HepG2 (cell line): ENCODE measurements at regions not wholly inside any gene's neighbourhood (a gene's known extent, or its start where the extent isn't known, plus 50 kb on each side); places are given as distances from the start of the nearest gene placed in this dataset.

Source experiments
- HMGXB3 ChIP-seq: sonication (generic); formaldehyde crosslinking; IDR thresholded peaks from 2 replicates; pipeline ENCODE4 v1.4.0; 2020; ENCODE audit warnings: missing genetic modification reagents, borderline replicate concordance
- NR2C2 ChIP-seq: sonication (generic); formaldehyde crosslinking; IDR thresholded peaks from 2 replicates; pipeline ENCODE4 v1.4.0; 2020; ENCODE audit warnings: missing genetic modification reagents, mild to moderate bottlenecking, moderate library complexity, borderline replicate concordance
- RFX5 ChIP-seq: IDR thresholded peaks from 2 replicates; pipeline ENCODE4 v1.6.1; 2011; ENCODE audit warnings: low read depth, low read length, improper control_type of control experiment
- SMARCE1 ChIP-seq: fragments of 450-650 bp; IDR thresholded peaks from 2 replicates; pipeline ENCODE4 v1.6.1; 2017; ENCODE audit warnings: borderline replicate concordance
- SNAPC2 ChIP-seq: sonication (generic); formaldehyde crosslinking; IDR thresholded peaks from 2 replicates; pipeline ENCODE4 v1.8.1; 2022; ENCODE audit warnings: mild to moderate bottlenecking, missing genetic modification reagents
- ZBTB26 ChIP-seq: IDR thresholded peaks from 2 replicates; pipeline ENCODE4 v1.6.1; 2016; ENCODE audit warnings: missing compliant biosample characterization, missing genetic modification reagents, borderline replicate concordance
- ZBTB40 ChIP-seq, 2 experiments: fragments of 450-650 bp in 1 of 2; sonication (generic) in 1 of 2; formaldehyde crosslinking in 1 of 2; IDR thresholded peaks; 2 replicates each; pipeline versions ENCODE4 v1.6.1 to v1.8.0; 2016 to 2022; ENCODE audit warnings: antibody characterized with exemption in 1 of 2, mild to moderate bottlenecking in 1 of 2, missing genetic modification reagents in 1 of 2
- ZMYM4 ChIP-seq: sonication (generic); formaldehyde crosslinking; IDR thresholded peaks from 2 replicates; pipeline ENCODE4 v1.8.1; 2023; ENCODE audit warnings: mild to moderate bottlenecking, missing genetic modification reagents
- ZNF746 ChIP-seq: sonication (generic); formaldehyde crosslinking; IDR thresholded peaks from 2 replicates; pipeline ENCODE4 v1.8.0; 2022; ENCODE audit warnings: mild to moderate bottlenecking, missing genetic modification reagents
- ZNF788 ChIP-seq: sonication (generic); formaldehyde crosslinking; IDR thresholded peaks from 2 replicates; pipeline ENCODE4 v1.5.0; 2020; ENCODE audit warnings: mild to moderate bottlenecking, missing genetic modification reagents, borderline replicate concordance

- TF ChIP-seq ZBTB40 (IDR thresholded peaks at IDR 0.05): no peak
- TF ChIP-seq ZBTB40 (CRISPR knock-in tag; IDR thresholded peaks at IDR 0.05): no peak
- no peak for TF ChIP-seq ZMYM4 (CRISPR knock-in tag)
- TF ChIP-seq SNAPC2 (CRISPR knock-in tag): no peak
- no peak for TF ChIP-seq RFX5
- no peak for TF ChIP-seq HMGXB3 (CRISPR knock-in tag)
- TF ChIP-seq SMARCE1: no peak
- no peak for TF ChIP-seq ZNF746
- TF ChIP-seq ZBTB26 (CRISPR knock-in tag): no peak
- TF ChIP-seq NR2C2: no peak
- no peak for TF ChIP-seq ZNF788
Observed at GRCh38 chr9:78596346-78596745, 299.4 kb downstream of the PSAT1 start (continued).
